ENCODE measurements at regions not wholly inside any gene's neighbourhood (a gene's known extent, or its start where the extent isn't known, plus 50 kb on each side); places are given as distances from the start of the nearest gene placed in this dataset.
A peak's percentile ranks its signal among the peaks of the same experiment; 100 is the strongest.

DNA sequence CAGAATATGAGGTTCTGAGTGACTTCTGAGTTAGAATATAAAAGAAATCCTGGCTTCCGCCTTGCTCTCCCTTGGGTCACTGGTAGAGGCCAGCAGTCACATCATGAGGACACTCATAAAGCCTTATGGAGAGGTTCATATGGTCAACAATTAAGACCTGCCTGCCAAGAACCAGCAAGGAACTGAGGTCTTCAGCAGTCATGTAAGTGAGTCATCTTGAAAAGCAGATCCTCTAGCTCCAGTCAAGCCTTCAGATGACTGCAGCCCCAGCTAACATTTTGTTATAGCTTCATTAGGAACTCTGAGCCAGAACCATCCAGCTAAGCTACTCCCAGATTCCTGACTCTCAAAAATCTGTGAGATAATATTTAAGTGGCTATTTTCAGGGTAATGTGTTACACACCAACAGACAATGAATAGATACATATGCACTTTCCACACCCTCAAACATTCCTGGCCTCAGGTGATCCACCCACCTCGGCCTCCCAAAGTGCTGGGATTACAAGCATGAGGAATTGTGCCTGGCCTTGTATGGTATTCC lies 447.2 kb downstream of the SHQ1 start:
- H3K27me3 ChIP-seq: no peaks in the 10 kb centered on the region
- no peaks in the 10 kb centered on the region for H3K36me3 ChIP-seq
- DNase-seq: no peak
- H3K4me1 ChIP-seq: peaks cover 31 to 59% of the 10 kb centered on the region in 2 donors
- no peak overlapping the region for H3K27ac ChIP-seq
- in situ Hi-C loops (cut with MboI; ENCODE audit: low sequenced_read_pairs in 4 of 4) (no loop called here), intact Hi-C loops (cut with DNase I; ENCODE audit: low total_unique reads) (no loop called here)
- no peak overlapping the region for H3K4me3 ChIP-seq
- no peak for ATAC-seq
- no peaks in the 10 kb centered on the region for H3K9me3 ChIP-seq
- TF ChIP-seq, protein P1, sequence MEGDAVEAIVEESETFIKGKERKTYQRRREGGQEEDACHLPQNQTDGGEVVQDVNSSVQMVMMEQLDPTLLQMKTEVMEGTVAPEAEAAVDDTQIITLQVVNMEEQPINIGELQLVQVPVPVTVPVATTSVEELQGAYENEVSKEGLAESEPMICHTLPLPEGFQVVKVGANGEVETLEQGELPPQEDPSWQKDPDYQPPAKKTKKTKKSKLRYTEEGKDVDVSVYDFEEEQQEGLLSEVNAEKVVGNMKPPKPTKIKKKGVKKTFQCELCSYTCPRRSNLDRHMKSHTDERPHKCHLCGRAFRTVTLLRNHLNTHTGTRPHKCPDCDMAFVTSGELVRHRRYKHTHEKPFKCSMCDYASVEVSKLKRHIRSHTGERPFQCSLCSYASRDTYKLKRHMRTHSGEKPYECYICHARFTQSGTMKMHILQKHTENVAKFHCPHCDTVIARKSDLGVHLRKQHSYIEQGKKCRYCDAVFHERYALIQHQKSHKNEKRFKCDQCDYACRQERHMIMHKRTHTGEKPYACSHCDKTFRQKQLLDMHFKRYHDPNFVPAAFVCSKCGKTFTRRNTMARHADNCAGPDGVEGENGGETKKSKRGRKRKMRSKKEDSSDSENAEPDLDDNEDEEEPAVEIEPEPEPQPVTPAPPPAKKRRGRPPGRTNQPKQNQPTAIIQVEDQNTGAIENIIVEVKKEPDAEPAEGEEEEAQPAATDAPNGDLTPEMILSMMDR (IDR thresholded peaks at IDR 0.05 in 4 of 5, conservative IDR thresholded peaks at IDR 0.05 in 1 of 5): no peak
- TF ChIP-seq POLR2A (IDR thresholded peaks at IDR 0.05): no peak

DNA sequence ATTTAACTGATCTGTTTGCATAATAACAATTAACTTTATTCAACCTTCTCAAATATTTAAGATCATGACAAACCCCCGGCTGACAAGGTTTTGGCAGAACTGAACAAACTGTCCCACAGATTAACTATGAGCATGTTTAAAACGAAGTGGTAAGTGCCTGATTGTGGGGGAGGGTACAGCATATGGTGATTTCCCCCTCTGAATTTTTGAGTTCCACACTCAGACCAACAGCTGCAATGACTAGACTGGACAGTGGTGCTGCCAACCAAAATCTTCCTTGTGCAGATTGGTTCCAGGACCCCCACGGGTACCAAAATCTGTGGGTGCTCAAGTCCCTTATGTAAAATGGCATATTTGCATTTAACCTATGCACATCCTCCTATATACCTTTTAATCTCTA lies 449.5 kb downstream of the SHQ1 start:
- in situ Hi-C loops (cut with MboI; ENCODE audit: low sequenced_read_pairs in 4 of 4) (no loop called here), intact Hi-C loops (cut with DNase I; ENCODE audit: low total_unique reads) (no loop called here)
- no peak overlapping the region for H3K4me3 ChIP-seq
- H3K27me3 ChIP-seq: no peaks in the 10 kb centered on the region
- TF ChIP-seq, protein P1 (IDR thresholded peaks at IDR 0.05 in 4 of 5, conservative IDR thresholded peaks at IDR 0.05 in 1 of 5): no peak
- TF ChIP-seq POLR2A (IDR thresholded peaks at IDR 0.05): no peak
- ATAC-seq: no peak
- H3K27ac ChIP-seq: no peak overlapping the region
- H3K9me3 ChIP-seq: no peaks in the 10 kb centered on the region
- H3K36me3 ChIP-seq: no peaks in the 10 kb centered on the region
- no peak for DNase-seq
- peaks cover 12 to 48% of the 10 kb centered on the region in 2 donors for H3K4me1 ChIP-seq

DNA sequence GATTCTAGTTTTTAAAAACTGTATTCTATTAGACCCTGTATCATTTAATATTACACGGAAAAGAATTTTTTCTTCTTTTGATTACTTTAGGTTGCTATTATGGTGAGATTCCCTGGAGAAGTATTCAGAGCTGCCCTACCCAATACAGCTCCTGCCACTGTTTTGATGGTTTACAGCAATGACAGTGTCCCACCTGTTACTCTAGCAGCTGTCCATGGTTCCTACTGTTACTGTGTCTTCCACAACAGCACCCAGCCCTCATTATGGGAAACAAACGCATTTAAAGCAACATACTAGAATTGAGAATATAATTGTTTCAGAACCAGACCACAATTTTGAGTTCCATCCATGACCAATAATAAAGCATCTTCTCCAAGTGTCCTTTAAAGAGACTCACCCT lies 450.7 kb downstream of the SHQ1 start:
- no peaks in the 10 kb centered on the region for H3K9me3 ChIP-seq
- in situ Hi-C loops (cut with MboI; ENCODE audit: low sequenced_read_pairs in 4 of 4): no loop called here
- intact Hi-C loops (cut with DNase I; ENCODE audit: low total_unique reads): no loop called here
- H3K36me3 ChIP-seq: no peaks in the 10 kb centered on the region
- H3K27me3 ChIP-seq: no peaks in the 10 kb centered on the region
- no peak overlapping the region for H3K27ac ChIP-seq
- H3K4me3 ChIP-seq: no peak overlapping the region
- TF ChIP-seq, protein P1 (IDR thresholded peaks at IDR 0.05 in 4 of 5, conservative IDR thresholded peaks at IDR 0.05 in 1 of 5): no peak
- no peak for TF ChIP-seq POLR2A (IDR thresholded peaks at IDR 0.05)
- H3K4me1 ChIP-seq: peaks cover 13 to 38% of the 10 kb centered on the region in 2 donors
- DNase-seq: no peak
- peak in 1 of 2 donors; percentile 70 for ATAC-seq

DNA sequence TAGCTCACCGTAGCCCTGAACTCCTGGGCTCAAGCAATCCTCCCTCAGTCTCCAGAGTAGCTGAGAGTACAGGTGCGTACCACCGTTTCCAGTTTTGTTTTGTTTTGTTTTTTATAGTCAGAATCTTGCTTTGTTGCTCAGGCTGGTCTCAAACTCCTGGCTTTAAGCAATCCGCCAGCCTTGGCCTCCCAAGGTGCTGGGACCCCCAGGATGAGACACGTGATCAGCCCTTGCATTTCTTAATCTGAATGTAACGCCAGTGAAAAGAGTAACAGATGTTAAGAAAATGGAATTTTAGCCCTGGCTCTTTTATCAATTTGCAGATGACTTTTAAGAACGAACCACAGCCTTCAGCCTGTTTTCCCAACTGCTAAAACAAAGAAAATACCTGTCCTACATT lies 451.3 kb downstream of the SHQ1 start:
- DNase-seq (no peak), ATAC-seq (no peak)
- Histone ChIP-seq H3K9me3 (no peaks in the 10 kb centered on the region), H3K36me3 (no peaks in the 10 kb centered on the region), H3K4me3 (no peak overlapping the region), H3K27me3 (no peaks in the 10 kb centered on the region), H3K4me1 (peaks cover 19 to 42% of the 10 kb centered on the region in 2 donors), H3K27ac (no peak overlapping the region)
- in situ Hi-C loops (cut with MboI; ENCODE audit: low sequenced_read_pairs in 4 of 4): no loop called here
- TF ChIP-seq, protein P1 (IDR thresholded peaks at IDR 0.05 in 4 of 5, conservative IDR thresholded peaks at IDR 0.05 in 1 of 5): no peak
- no peak for TF ChIP-seq POLR2A (IDR thresholded peaks at IDR 0.05)
- intact Hi-C loops (cut with DNase I; ENCODE audit: low total_unique reads): no loop called here

DNA sequence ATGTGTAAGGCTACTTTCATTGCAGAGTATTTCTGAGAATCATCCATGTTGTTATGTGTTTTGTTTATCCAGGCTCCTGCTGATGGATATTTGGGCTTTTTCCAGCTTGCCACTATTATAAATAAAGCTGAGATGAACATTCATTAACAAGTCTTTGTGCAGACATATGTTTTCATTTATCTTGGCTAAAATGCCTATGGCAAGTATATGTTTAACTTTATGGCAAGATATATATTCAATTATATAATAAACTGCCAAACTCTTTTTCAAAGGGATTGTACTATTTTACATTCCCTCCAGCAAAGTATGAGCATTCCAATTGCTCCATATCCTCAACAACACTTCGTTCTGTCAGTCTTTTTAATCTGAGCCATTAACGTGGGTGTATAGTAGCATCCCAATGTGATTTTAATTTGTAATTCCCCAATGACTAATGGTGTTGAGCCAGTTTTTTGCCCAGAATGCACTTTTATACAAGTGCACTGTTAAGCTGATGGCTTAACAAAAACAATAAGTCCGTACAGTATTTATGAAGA lies 452.4 kb downstream of the SHQ1 start:
- H3K4me3 ChIP-seq: no peak overlapping the region
- H3K4me1 ChIP-seq: peaks cover 24 to 52% of the 10 kb centered on the region in 2 donors
- H3K27me3 ChIP-seq: no peaks in the 10 kb centered on the region
- in situ Hi-C loops (cut with MboI; ENCODE audit: low sequenced_read_pairs in 4 of 4) (no loop called here), intact Hi-C loops (cut with DNase I; ENCODE audit: low total_unique reads) (no loop called here)
- no peaks in the 10 kb centered on the region for H3K9me3 ChIP-seq
- DNase-seq (no peak), ATAC-seq (no peak)
- no peak overlapping the region for H3K27ac ChIP-seq
- TF ChIP-seq, protein P1 (IDR thresholded peaks at IDR 0.05 in 4 of 5, conservative IDR thresholded peaks at IDR 0.05 in 1 of 5): no peak
- TF ChIP-seq POLR2A (IDR thresholded peaks at IDR 0.05): no peak
- no peaks in the 10 kb centered on the region for H3K36me3 ChIP-seq

Measured in gastrocnemius medialis (tissue), 4 donors.